Endothelial cell (in vitro differentiated cells): ENCODE measurements at regions not wholly inside any gene's neighbourhood (a gene's known extent, or its start where the extent isn't known, plus 50 kb on each side); places are given as distances from the start of the nearest gene placed in this dataset.

Experiments
- DNase-seq: peaks from one replicate; pipeline ENCODE4 v3.0.0; 2021; ENCODE audit warnings: low spot score
- H3K27ac Mint-ChIP-seq: one replicate; pipeline ENCODE4 v1.8.0; 2021; ENCODE audit warnings: mixed read lengths, inconsistent platforms; ENCODE audit not compliant: unreplicated experiment
- H3K27me3 Mint-ChIP-seq: one replicate; pipeline ENCODE4 v1.8.0; 2021; ENCODE audit warnings: mild to moderate bottlenecking, moderate library complexity, mixed read lengths, inconsistent platforms; ENCODE audit not compliant: unreplicated experiment
- H3K36me3 Mint-ChIP-seq: one replicate; pipeline ENCODE4 v1.8.0; 2021; ENCODE audit warnings: mild to moderate bottlenecking, low read depth, mixed read lengths, inconsistent platforms; ENCODE audit not compliant: unreplicated experiment
- H3K4me1 Mint-ChIP-seq: one replicate; pipeline ENCODE4 v1.8.0; 2021; ENCODE audit warnings: mild to moderate bottlenecking, mixed read lengths, inconsistent platforms; ENCODE audit not compliant: unreplicated experiment
- H3K4me3 Mint-ChIP-seq: one replicate; pipeline ENCODE4 v1.8.0; 2021; ENCODE audit warnings: mild to moderate bottlenecking, mixed read lengths, inconsistent platforms; ENCODE audit not compliant: unreplicated experiment
- H3K9me3 Mint-ChIP-seq: one replicate; pipeline ENCODE4 v1.8.0; 2021; ENCODE audit warnings: mixed read lengths, inconsistent platforms; ENCODE audit not compliant: unreplicated experiment
- CTCF ChIP-seq: fragments of 200-600 bp; sonication (generic); IDR thresholded peaks from one replicate; pipeline ENCODE4 v1.5.0; 2021; ENCODE audit warnings: antibody characterized with exemption; ENCODE audit not compliant: unreplicated experiment

- no peak for DNase-seq
- Mint-ChIP-seq H3K9me3 (no peaks in the 10 kb centered on the region), H3K36me3 (no peaks in the 10 kb centered on the region), H3K4me3 (no peak overlapping the region), H3K27me3 (peaks cover 2% of the 10 kb centered on the region), H3K4me1 (no peaks in the 10 kb centered on the region), H3K27ac (no peak overlapping the region)
- no peak for TF ChIP-seq CTCF
Observed at GRCh38 chr20:60901831-60902230, 350.2 kb upstream of the CDH4 start.

GRCh38 chr20:60903325-60903971, 348.6 kb upstream of the CDH4 start:
- H3K4me1 Mint-ChIP-seq: no peaks in the 10 kb centered on the region

GRCh38 chr20:60904730-60905129, 347.3 kb upstream of the CDH4 start:
- H3K4me3 Mint-ChIP-seq: no peak overlapping the region

More at GRCh38 chr20:60903325-60903971, 348.6 kb upstream of the CDH4 start:
- Mint-ChIP-seq H3K36me3 (no peaks in the 10 kb centered on the region), H3K27ac (no peak overlapping the region), H3K4me3 (no peak overlapping the region), H3K9me3 (no peaks in the 10 kb centered on the region), H3K27me3 (peaks cover 2% of the 10 kb centered on the region)
- DNase-seq: no peak
- TF ChIP-seq CTCF: no peak

DNA sequence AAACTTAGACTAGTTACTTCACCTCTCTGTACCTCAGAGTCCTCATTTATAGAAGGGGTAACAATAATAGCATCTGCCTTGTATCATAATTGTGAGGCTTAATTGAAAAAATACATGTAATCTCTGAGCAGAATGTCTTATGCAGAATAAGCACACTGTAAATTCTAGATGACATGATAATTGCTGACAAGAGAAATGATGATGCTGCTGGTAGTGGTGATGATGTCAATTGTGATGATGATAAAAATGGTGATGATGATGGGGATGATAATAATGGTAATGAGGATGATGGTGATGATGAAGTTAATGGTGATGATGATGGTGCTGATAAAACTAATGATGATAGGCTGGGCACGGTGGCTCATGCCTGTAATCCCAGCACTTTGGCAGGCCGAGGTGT, 346.1 kb upstream of the CDH4 start:
- H3K4me1 Mint-ChIP-seq: no peaks in the 10 kb centered on the region
- H3K4me3 Mint-ChIP-seq: no peak overlapping the region
- peaks cover 2% of the 10 kb centered on the region for H3K27me3 Mint-ChIP-seq
- H3K9me3 Mint-ChIP-seq: no peaks in the 10 kb centered on the region
- no peak for DNase-seq
- H3K36me3 Mint-ChIP-seq: no peaks in the 10 kb centered on the region
- H3K27ac Mint-ChIP-seq: no peak overlapping the region
- TF ChIP-seq CTCF: no peak

More at GRCh38 chr20:60904730-60905129, 347.3 kb upstream of the CDH4 start:
- TF ChIP-seq CTCF: no peak
- H3K27ac Mint-ChIP-seq: no peak overlapping the region
- H3K4me1 Mint-ChIP-seq: no peaks in the 10 kb centered on the region
- H3K27me3 Mint-ChIP-seq: peaks cover 2% of the 10 kb centered on the region
- no peak for DNase-seq
- H3K36me3 Mint-ChIP-seq: no peaks in the 10 kb centered on the region
- H3K9me3 Mint-ChIP-seq: no peaks in the 10 kb centered on the region

DNA sequence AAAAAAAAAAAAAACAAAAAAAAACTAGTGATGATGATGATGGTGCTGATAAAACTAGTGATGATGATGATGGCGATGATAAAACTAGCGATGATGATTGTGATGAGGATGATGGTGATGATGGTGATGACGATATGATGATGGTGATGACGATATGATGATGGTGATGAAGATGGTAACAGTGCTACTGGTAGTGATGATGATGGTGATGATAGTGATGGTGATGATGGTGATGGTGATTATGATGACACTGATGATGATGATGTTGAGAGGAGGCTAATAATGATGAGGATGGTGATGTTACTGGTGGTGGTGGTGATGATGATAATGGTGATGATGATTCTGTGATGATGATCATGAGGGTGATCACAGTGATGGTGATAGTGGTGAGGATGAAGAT, 345.5 kb upstream of the CDH4 start:
- Mint-ChIP-seq H3K27me3 (peaks cover 2% of the 10 kb centered on the region), H3K4me3 (no peak overlapping the region), H3K27ac (no peak overlapping the region), H3K4me1 (no peaks in the 10 kb centered on the region), H3K9me3 (no peaks in the 10 kb centered on the region), H3K36me3 (no peaks in the 10 kb centered on the region)
- no peak for DNase-seq
- no peak for TF ChIP-seq CTCF
